ENCODE measurements at regions not wholly inside any gene's neighbourhood (a gene's known extent, or its start where the extent isn't known, plus 50 kb on each side); places are given as distances from the start of the nearest gene placed in this dataset.

DNA sequence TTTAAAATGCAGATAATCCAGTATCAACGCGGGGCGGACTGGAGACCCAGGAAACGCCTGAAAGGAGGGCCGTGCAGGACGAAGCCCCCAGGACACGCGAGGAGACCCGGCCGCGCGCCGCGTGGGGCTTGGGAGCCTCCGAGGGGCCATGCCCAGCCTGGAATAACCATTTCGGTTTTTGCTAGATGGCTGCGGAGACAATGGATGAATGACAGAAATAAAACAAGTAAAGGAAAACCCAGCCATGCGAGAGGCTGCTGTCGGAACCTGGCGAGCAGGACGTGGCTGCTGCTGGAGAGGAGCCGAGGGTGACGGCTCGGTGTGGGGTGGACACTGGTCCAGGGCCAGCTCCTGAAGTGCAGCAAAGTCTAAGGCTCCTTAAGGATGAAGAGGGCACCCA lies 227.2 kb upstream of the ADARB2 start:
- CTCF ChIA-PET = no interaction called here
- no peaks in the 10 kb centered on the region for H3K79me2 ChIP-seq (ENCODE audit: low read length)
- H3K9me2 ChIP-seq (replicated peaks; ENCODE audit: low read length) = no peaks in the 10 kb centered on the region
- H3K9ac ChIP-seq (ENCODE audit: low read length) = no peak overlapping the region
- ATAC-seq (no peak), DNase-seq (no peak)
- no peak overlapping the region for H3K4me2 ChIP-seq (ENCODE audit: low read length)
- H4K20me1 ChIP-seq (ENCODE audit: low read length) = no peaks in the 10 kb centered on the region
- no peak overlapping the region for H3K4me3 ChIP-seq (ENCODE audit: low read length)
- intact Hi-C loops (cut with micrococcal nuclease) = no loop called here
- no peaks in the 10 kb centered on the region for H3F3A ChIP-seq (ENCODE audit: low read length, unreplicated experiment)
- no peak overlapping the region for H2AFZ ChIP-seq (ENCODE audit: low read length)
- no TSS peak for BruUV-seq (replicated peaks)
- no peaks in the 10 kb centered on the region for H3K9me3 ChIP-seq (ENCODE audit: low read length)
- H3K36me3 ChIP-seq (ENCODE audit: low read depth, low read length) = no peaks in the 10 kb centered on the region
- H3K27ac ChIP-seq (ENCODE audit: low read length) = no peak overlapping the region
- POLR2A ChIA-PET (ENCODE audit: unreplicated experiment) = no interaction called here
- no peak for TF ChIP-seq EZH2phosphoT487 (IDR thresholded peaks at IDR 0.05; ENCODE audit: borderline replicate concordance, low read length)
- TF ChIP-seq EZH2 (IDR thresholded peaks at IDR 0.05; ENCODE audit: low read length, unreplicated experiment) = no peak
- TF ChIP-seq, protein P1, sequence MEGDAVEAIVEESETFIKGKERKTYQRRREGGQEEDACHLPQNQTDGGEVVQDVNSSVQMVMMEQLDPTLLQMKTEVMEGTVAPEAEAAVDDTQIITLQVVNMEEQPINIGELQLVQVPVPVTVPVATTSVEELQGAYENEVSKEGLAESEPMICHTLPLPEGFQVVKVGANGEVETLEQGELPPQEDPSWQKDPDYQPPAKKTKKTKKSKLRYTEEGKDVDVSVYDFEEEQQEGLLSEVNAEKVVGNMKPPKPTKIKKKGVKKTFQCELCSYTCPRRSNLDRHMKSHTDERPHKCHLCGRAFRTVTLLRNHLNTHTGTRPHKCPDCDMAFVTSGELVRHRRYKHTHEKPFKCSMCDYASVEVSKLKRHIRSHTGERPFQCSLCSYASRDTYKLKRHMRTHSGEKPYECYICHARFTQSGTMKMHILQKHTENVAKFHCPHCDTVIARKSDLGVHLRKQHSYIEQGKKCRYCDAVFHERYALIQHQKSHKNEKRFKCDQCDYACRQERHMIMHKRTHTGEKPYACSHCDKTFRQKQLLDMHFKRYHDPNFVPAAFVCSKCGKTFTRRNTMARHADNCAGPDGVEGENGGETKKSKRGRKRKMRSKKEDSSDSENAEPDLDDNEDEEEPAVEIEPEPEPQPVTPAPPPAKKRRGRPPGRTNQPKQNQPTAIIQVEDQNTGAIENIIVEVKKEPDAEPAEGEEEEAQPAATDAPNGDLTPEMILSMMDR (conservative IDR thresholded peaks at IDR 0.05; ENCODE audit: low read depth, low read length) = no peak
- H3K4me1 ChIP-seq (ENCODE audit: insufficient read depth, low read length) = no peaks in the 10 kb centered on the region
- no peaks in the 10 kb centered on the region for H3K27me3 ChIP-seq (ENCODE audit: low read length)

DNA sequence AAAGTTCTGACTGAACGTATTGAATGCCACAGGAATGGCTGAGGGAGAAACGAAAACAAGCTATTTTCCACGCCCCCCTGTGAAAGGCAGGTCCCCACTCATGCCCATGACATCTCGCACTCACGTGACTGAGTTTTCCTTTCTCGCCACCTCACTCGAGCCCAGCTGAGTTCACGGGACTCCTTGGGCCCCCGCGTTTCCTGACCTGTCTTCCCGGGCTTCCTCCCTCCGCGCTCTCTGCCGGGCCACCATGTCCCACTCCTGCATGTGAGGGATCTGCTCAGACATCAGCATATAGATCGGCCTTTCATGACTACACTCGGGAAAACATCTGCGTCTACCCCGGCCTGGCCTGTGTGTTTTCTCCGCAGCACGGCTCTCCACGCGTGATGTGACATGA lies 226.0 kb upstream of the ADARB2 start:
- ChIA-PET POLR2A (ENCODE audit: unreplicated experiment) (no interaction called here), CTCF (no interaction called here)
- no peak for TF ChIP-seq EZH2 (IDR thresholded peaks at IDR 0.05; ENCODE audit: low read length, unreplicated experiment)
- TF ChIP-seq, protein P1 (conservative IDR thresholded peaks at IDR 0.05; ENCODE audit: low read depth, low read length) = no peak
- no peak for TF ChIP-seq EZH2phosphoT487 (IDR thresholded peaks at IDR 0.05; ENCODE audit: borderline replicate concordance, low read length)
- H3K9me2 ChIP-seq (replicated peaks; ENCODE audit: low read length) = no peaks in the 10 kb centered on the region
- no peak overlapping the region for H3K4me3 ChIP-seq (ENCODE audit: low read length)
- H3K9me3 ChIP-seq (ENCODE audit: low read length) = no peaks in the 10 kb centered on the region
- no peak for DNase-seq
- no TSS peak for BruUV-seq (replicated peaks)
- H3K79me2 ChIP-seq (ENCODE audit: low read length) = no peaks in the 10 kb centered on the region
- H3K27me3 ChIP-seq (ENCODE audit: low read length) = no peaks in the 10 kb centered on the region
- H3K27ac ChIP-seq (ENCODE audit: low read length) = no peak overlapping the region
- intact Hi-C loops (cut with micrococcal nuclease) = no loop called here
- H3F3A ChIP-seq (ENCODE audit: low read length, unreplicated experiment) = no peaks in the 10 kb centered on the region
- no peak overlapping the region for H3K9ac ChIP-seq (ENCODE audit: low read length)
- no peaks in the 10 kb centered on the region for H3K4me1 ChIP-seq (ENCODE audit: insufficient read depth, low read length)
- H4K20me1 ChIP-seq (ENCODE audit: low read length) = no peaks in the 10 kb centered on the region
- no peak overlapping the region for H3K4me2 ChIP-seq (ENCODE audit: low read length)
- no peaks in the 10 kb centered on the region for H3K36me3 ChIP-seq (ENCODE audit: low read depth, low read length)
- H2AFZ ChIP-seq (ENCODE audit: low read length) = no peak overlapping the region
- ATAC-seq = no peak

DNA sequence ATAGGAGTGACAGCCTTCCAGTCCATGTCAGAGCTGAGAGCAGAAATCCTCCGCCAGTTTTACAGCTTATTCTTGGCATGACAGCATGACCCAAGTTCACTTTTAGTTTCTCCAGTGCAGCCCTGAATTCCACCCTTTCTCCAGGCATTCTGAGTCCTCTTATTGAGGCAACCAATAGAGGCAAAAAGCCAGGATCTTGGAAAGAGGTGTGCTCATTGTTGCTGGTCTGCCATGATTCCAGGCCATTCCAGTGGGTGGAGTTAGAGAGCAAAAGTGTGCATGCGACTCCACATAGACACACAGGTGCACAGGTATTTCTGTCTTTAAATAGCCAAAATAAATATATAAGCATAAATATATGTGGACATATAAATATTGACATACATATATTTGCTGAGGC lies 224.7 kb upstream of the ADARB2 start:
- H2AFZ ChIP-seq (ENCODE audit: low read length) = no peak overlapping the region
- H3K9me2 ChIP-seq (replicated peaks; ENCODE audit: low read length) = no peaks in the 10 kb centered on the region
- ChIA-PET POLR2A (ENCODE audit: unreplicated experiment) (no interaction called here), CTCF (no interaction called here)
- H3F3A ChIP-seq (ENCODE audit: low read length, unreplicated experiment) = no peaks in the 10 kb centered on the region
- H3K36me3 ChIP-seq (ENCODE audit: low read depth, low read length) = no peaks in the 10 kb centered on the region
- intact Hi-C loops (cut with micrococcal nuclease) = no loop called here
- no peak overlapping the region for H3K27ac ChIP-seq (ENCODE audit: low read length)
- no peaks in the 10 kb centered on the region for H3K9me3 ChIP-seq (ENCODE audit: low read length)
- H4K20me1 ChIP-seq (ENCODE audit: low read length) = no peaks in the 10 kb centered on the region
- TF ChIP-seq, protein P1 (conservative IDR thresholded peaks at IDR 0.05; ENCODE audit: low read depth, low read length) = no peak
- no peak for TF ChIP-seq EZH2 (IDR thresholded peaks at IDR 0.05; ENCODE audit: low read length, unreplicated experiment)
- TF ChIP-seq EZH2phosphoT487 (IDR thresholded peaks at IDR 0.05; ENCODE audit: borderline replicate concordance, low read length) = no peak
- no TSS peak for BruUV-seq (replicated peaks)
- no peak overlapping the region for H3K9ac ChIP-seq (ENCODE audit: low read length)
- no peaks in the 10 kb centered on the region for H3K27me3 ChIP-seq (ENCODE audit: low read length)
- no peak overlapping the region for H3K4me3 ChIP-seq (ENCODE audit: low read length)
- ATAC-seq (no peak), DNase-seq (no peak)
- H3K4me2 ChIP-seq (ENCODE audit: low read length) = no peak overlapping the region
- H3K79me2 ChIP-seq (ENCODE audit: low read length) = no peaks in the 10 kb centered on the region
- no peaks in the 10 kb centered on the region for H3K4me1 ChIP-seq (ENCODE audit: insufficient read depth, low read length)

Measured in PC-3 (cell line).